ENCODE measurements at regions not wholly inside any gene's neighbourhood (a gene's known extent, or its start where the extent isn't known, plus 50 kb on each side); places are given as distances from the start of the nearest gene placed in this dataset.
A peak's percentile ranks its signal among the peaks of the same experiment; 100 is the strongest.

- Mint-ChIP-seq H3K4me1 (ENCODE audit: unreplicated experiment) (no peaks in the 10 kb centered on the region), H3K36me3 (ENCODE audit: low read depth, unreplicated experiment) (no peaks in the 10 kb centered on the region)
Observed at GRCh38 chr13:38166116-38166515, 183.5 kb upstream of the UFM1 start.

GRCh38 chr13:38160131-38160530 is 189.5 kb upstream of the UFM1 start:
- no peak overlapping the region for H3K27ac Mint-ChIP-seq (ENCODE audit: unreplicated experiment)
- H3K9me3 Mint-ChIP-seq (ENCODE audit: unreplicated experiment), result no peaks in the 10 kb centered on the region
- no peaks in the 10 kb centered on the region for H3K36me3 Mint-ChIP-seq (ENCODE audit: low read depth, unreplicated experiment)
- no peak overlapping the region for H3K4me3 Mint-ChIP-seq (ENCODE audit: unreplicated experiment)
- TF ChIP-seq CTCF (IDR thresholded peaks at IDR 0.05; ENCODE audit: unreplicated experiment), result no peak
- peaks cover 2% of the 10 kb centered on the region for H3K27me3 Mint-ChIP-seq (ENCODE audit: unreplicated experiment)
- no peaks in the 10 kb centered on the region for H3K4me1 Mint-ChIP-seq (ENCODE audit: unreplicated experiment)
- DNase-seq (ENCODE audit: low spot score), result no peak

More at GRCh38 chr13:38166116-38166515, 183.5 kb upstream of the UFM1 start:
- H3K4me3 Mint-ChIP-seq (ENCODE audit: unreplicated experiment), result no peak overlapping the region
- H3K9me3 Mint-ChIP-seq (ENCODE audit: unreplicated experiment), result no peaks in the 10 kb centered on the region
- TF ChIP-seq CTCF (IDR thresholded peaks at IDR 0.05; ENCODE audit: unreplicated experiment), result no peak
- DNase-seq (ENCODE audit: low spot score), result no peak
- peaks cover 2% of the 10 kb centered on the region for H3K27me3 Mint-ChIP-seq (ENCODE audit: unreplicated experiment)
- no peak overlapping the region for H3K27ac Mint-ChIP-seq (ENCODE audit: unreplicated experiment)

GRCh38 chr13:38159710-38160109 is 189.9 kb upstream of the UFM1 start:
- H3K36me3 Mint-ChIP-seq (ENCODE audit: low read depth, unreplicated experiment), result no peaks in the 10 kb centered on the region
- no peaks in the 10 kb centered on the region for H3K9me3 Mint-ChIP-seq (ENCODE audit: unreplicated experiment)
- no peak for DNase-seq (ENCODE audit: low spot score)
- H3K27ac Mint-ChIP-seq (ENCODE audit: unreplicated experiment), result no peak overlapping the region
- peaks cover 2% of the 10 kb centered on the region for H3K27me3 Mint-ChIP-seq (ENCODE audit: unreplicated experiment)
- no peaks in the 10 kb centered on the region for H3K4me1 Mint-ChIP-seq (ENCODE audit: unreplicated experiment)
- H3K4me3 Mint-ChIP-seq (ENCODE audit: unreplicated experiment), result no peak overlapping the region
- no peak for TF ChIP-seq CTCF (IDR thresholded peaks at IDR 0.05; ENCODE audit: unreplicated experiment)

- TF ChIP-seq CTCF (IDR thresholded peaks at IDR 0.05; ENCODE audit: unreplicated experiment), result no peak
- H3K4me3 Mint-ChIP-seq (ENCODE audit: unreplicated experiment), result no peak overlapping the region
- H3K9me3 Mint-ChIP-seq (ENCODE audit: unreplicated experiment), result no peaks in the 10 kb centered on the region
- H3K27ac Mint-ChIP-seq (ENCODE audit: unreplicated experiment), result peak overlapping the region; percentile 96
- no peak for DNase-seq (ENCODE audit: low spot score)
- no peaks in the 10 kb centered on the region for H3K36me3 Mint-ChIP-seq (ENCODE audit: low read depth, unreplicated experiment)
- H3K4me1 Mint-ChIP-seq (ENCODE audit: unreplicated experiment), result peaks cover 25% of the 10 kb centered on the region
- no peaks in the 10 kb centered on the region for H3K27me3 Mint-ChIP-seq (ENCODE audit: unreplicated experiment)
Observed at GRCh38 chr13:38147050-38147449, 202.6 kb upstream of the UFM1 start.

- TF ChIP-seq CTCF (IDR thresholded peaks at IDR 0.05; ENCODE audit: unreplicated experiment), result no peak
- no peak for DNase-seq (ENCODE audit: low spot score)
- Mint-ChIP-seq H3K27me3 (ENCODE audit: unreplicated experiment) (no peaks in the 10 kb centered on the region), H3K4me3 (ENCODE audit: unreplicated experiment) (no peak overlapping the region), H3K9me3 (ENCODE audit: unreplicated experiment) (no peaks in the 10 kb centered on the region), H3K36me3 (ENCODE audit: low read depth, unreplicated experiment) (no peaks in the 10 kb centered on the region), H3K4me1 (ENCODE audit: unreplicated experiment) (peaks cover 9% of the 10 kb centered on the region), H3K27ac (ENCODE audit: unreplicated experiment) (no peak overlapping the region)
Observed at GRCh38 chr13:38141792-38142191, 207.9 kb upstream of the UFM1 start.

All from endothelial cell (in vitro differentiated cells).